ELF-1 (cell line): ENCODE measurements at regions not wholly inside any gene's neighbourhood (a gene's known extent, or its start where the extent isn't known, plus 50 kb on each side); places are given as distances from the start of the nearest gene placed in this dataset.
"Not testable (repeated sequence)": the region's sequence is repeated elsewhere in the genome, so short reads cannot be mapped to it uniquely, and the experiment has no call there.

Experiments
- DNase-seq: peaks from one replicate; pipeline ENCODE4 v3.0.0-alpha.2; 2016; ENCODE audit warnings: low read depth, low spot score

- DNase-seq = no peak
Measured at GRCh38 chrX:46168254-46168653, 377.0 kb downstream of the ZNF674 start.

GRCh38 chrX:46165866-46166265, 379.4 kb downstream of the ZNF674 start:
- DNase-seq = no peak

- DNase-seq = no peak
Measured at GRCh38 chrX:46165411-46165810, 379.8 kb downstream of the ZNF674 start.

GRCh38 chrX:46152756-46153155, 392.5 kb downstream of the ZNF674 start:
- no peak for DNase-seq

- not testable (repeated sequence) for DNase-seq
Measured at GRCh38 chrX:46151332-46151731, 393.9 kb downstream of the ZNF674 start.

GRCh38 chrX:46144566-46144965, 400.7 kb downstream of the ZNF674 start:
- DNase-seq = no peak

GRCh38 chrX:46140272-46140671, 404.9 kb downstream of the ZNF674 start:
- no peak for DNase-seq

GRCh38 chrX:46130247-46130646, 415.0 kb downstream of the ZNF674 start:
- DNase-seq = peak; percentile 24

- DNase-seq = no peak
Measured at GRCh38 chrX:46125111-46125510, 420.1 kb downstream of the ZNF674 start.

GRCh38 chrX:46117234-46117633, 428.0 kb downstream of the ZNF674 start:
- no peak for DNase-seq

GRCh38 chrX:46087310-46087709, 457.9 kb downstream of the ZNF674 start:
- not testable (repeated sequence) for DNase-seq

- not testable (repeated sequence) for DNase-seq
Measured at GRCh38 chrX:46080121-46080520, 465.1 kb downstream of the ZNF674 start.

GRCh38 chrX:46072791-46073190, 472.4 kb downstream of the ZNF674 start:
- DNase-seq = no peak

- DNase-seq = no peak
Measured at GRCh38 chrX:46072372-46072771, 472.8 kb downstream of the ZNF674 start.

GRCh38 chrX:46070421-46070820, 474.8 kb downstream of the ZNF674 start:
- no peak for DNase-seq

- no peak for DNase-seq
Measured at GRCh38 chrX:46059316-46059715, 485.9 kb downstream of the ZNF674 start.

- no peak for DNase-seq
Measured at GRCh38 chrX:46044486-46044885, 500.7 kb downstream of the ZNF674 start.

GRCh38 chrX:46040001-46040400, 505.2 kb downstream of the ZNF674 start:
- DNase-seq = no peak

GRCh38 chrX:46039526-46039925, 505.7 kb downstream of the ZNF674 start:
- DNase-seq = no peak

- DNase-seq = no peak
Measured at GRCh38 chrX:46036508-46036907, 508.7 kb downstream of the ZNF674 start.

GRCh38 chrX:46034868-46035267, 510.4 kb downstream of the ZNF674 start:
- DNase-seq = no peak

- no peak for DNase-seq
Measured at GRCh38 chrX:46029777-46030176, 515.4 kb downstream of the ZNF674 start.

GRCh38 chrX:46016296-46016695, 528.9 kb downstream of the ZNF674 start:
- DNase-seq = no peak

- DNase-seq = no peak
Measured at GRCh38 chrX:46015653-46016052, 529.6 kb downstream of the ZNF674 start.
